Fibroblast of gingiva (primary cell): ENCODE measurements at regions not wholly inside any gene's neighbourhood (a gene's known extent, or its start where the extent isn't known, plus 50 kb on each side); places are given as distances from the start of the nearest gene placed in this dataset.
"Not testable (repeated sequence)": the region's sequence is repeated elsewhere in the genome, so short reads cannot be mapped to it uniquely, and the experiment has no call there.

ENCODE experiments used
- DNase-seq: peaks from one replicate; pipeline ENCODE4 v3.0.0-alpha.2; 2011; ENCODE audit warnings: low read depth

GRCh38 chr1:185681034-185681633 lies 53.1 kb upstream of the HMCN1 start:
- peak; percentile 24 for DNase-seq

- DNase-seq, result no peak
Measured at GRCh38 chr1:185680453-185680852, 53.7 kb upstream of the HMCN1 start.

GRCh38 chr1:185679220-185679619 lies 55.0 kb upstream of the HMCN1 start:
- DNase-seq, result no peak

- DNase-seq, result no peak
Measured at GRCh38 chr1:185676969-185677368, 57.2 kb upstream of the HMCN1 start.

GRCh38 chr1:185674201-185674600 lies 60.0 kb upstream of the HMCN1 start:
- no peak for DNase-seq

GRCh38 chr1:185672719-185673360 lies 61.4 kb upstream of the HMCN1 start:
- DNase-seq, result no peak

- DNase-seq, result peak; percentile 45
Measured at GRCh38 chr1:185670187-185670627, 64.0 kb upstream of the HMCN1 start.

GRCh38 chr1:185668013-185668412 lies 66.2 kb upstream of the HMCN1 start:
- DNase-seq, result no peak

- DNase-seq, result no peak
Measured at GRCh38 chr1:185666582-185666981, 67.6 kb upstream of the HMCN1 start.

- DNase-seq, result no peak
Measured at GRCh38 chr1:185663771-185664296, 70.4 kb upstream of the HMCN1 start.

- DNase-seq, result no peak
Measured at GRCh38 chr1:185663332-185663731, 70.9 kb upstream of the HMCN1 start.

GRCh38 chr1:185661971-185662370 lies 72.2 kb upstream of the HMCN1 start:
- no peak for DNase-seq

- no peak for DNase-seq
Measured at GRCh38 chr1:185656663-185657062, 77.5 kb upstream of the HMCN1 start.

- DNase-seq, result no peak
Measured at GRCh38 chr1:185654952-185655314, 79.3 kb upstream of the HMCN1 start.

- DNase-seq, result no peak
Measured at GRCh38 chr1:185654199-185654951, 79.8 kb upstream of the HMCN1 start.

- no peak for DNase-seq
Measured at GRCh38 chr1:185653615-185654014, 80.6 kb upstream of the HMCN1 start.

GRCh38 chr1:185652348-185652747 lies 81.8 kb upstream of the HMCN1 start:
- no peak for DNase-seq

GRCh38 chr1:185650602-185651230 lies 83.5 kb upstream of the HMCN1 start:
- DNase-seq, result no peak

GRCh38 chr1:185648858-185649589 lies 85.2 kb upstream of the HMCN1 start:
- no peak for DNase-seq

- not testable (repeated sequence) for DNase-seq
Measured at GRCh38 chr1:185647597-185648267, 86.5 kb upstream of the HMCN1 start.

GRCh38 chr1:185646202-185646683 lies 87.9 kb upstream of the HMCN1 start:
- peak; percentile 94 for DNase-seq
